GM21390 (cell line): ENCODE measurements at regions not wholly inside any gene's neighbourhood (a gene's known extent, or its start where the extent isn't known, plus 50 kb on each side); places are given as distances from the start of the nearest gene placed in this dataset.
"Not testable (repeated sequence)": the region's sequence is repeated elsewhere in the genome, so short reads cannot be mapped to it uniquely, and the experiment has no call there.

Experiments
- ATAC-seq: cut with Tn5 transposase; IDR thresholded peaks from one replicate; pipeline ENCODE4 v1.9.1; 2021; ENCODE audit not compliant: unreplicated experiment

DNA sequence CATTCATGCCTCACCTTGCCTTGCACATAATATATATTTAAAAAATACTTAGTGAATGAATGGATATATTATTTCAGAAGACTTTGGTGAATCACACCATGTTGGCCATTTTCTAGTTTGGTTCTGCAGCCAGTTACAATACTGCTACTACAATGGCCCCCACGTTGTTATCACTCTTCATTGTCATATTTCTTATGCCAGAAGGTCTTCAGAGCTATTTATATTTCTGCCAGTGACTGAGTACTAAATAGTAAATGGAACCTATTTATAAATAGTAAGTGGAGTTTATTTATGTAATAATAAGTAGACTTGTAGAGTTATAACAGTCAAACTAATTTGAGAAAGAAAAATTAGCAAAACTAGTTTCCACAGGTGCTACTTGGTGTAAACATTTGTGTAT, 516.6 kb upstream of the SYT4 start:
- ATAC-seq = no peak

GRCh38 chr18:43794363-43794762, 517.1 kb upstream of the SYT4 start:
- no peak for ATAC-seq

- ATAC-seq = no peak
Measured at GRCh38 chr18:43797347-43797746, 520.1 kb upstream of the SYT4 start.

DNA sequence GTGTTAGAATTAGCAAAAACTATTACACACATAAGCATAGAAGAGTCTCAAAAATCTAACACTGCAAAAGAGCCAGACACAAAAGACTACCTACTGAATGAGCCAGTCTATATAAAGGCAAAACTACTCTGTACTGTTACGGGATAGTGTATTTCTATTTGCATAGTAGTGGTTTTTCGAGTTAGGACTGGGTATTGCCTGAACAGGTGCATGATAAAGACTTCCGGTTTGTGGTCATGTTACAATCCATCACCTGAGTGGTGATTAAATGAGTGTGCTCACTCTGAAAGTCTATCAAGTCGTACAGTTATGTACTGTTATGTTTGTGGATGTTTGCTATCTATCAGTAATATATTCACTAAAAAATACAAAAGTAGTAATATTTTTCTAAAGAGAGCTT, 523.3 kb upstream of the SYT4 start:
- ATAC-seq = no peak

GRCh38 chr18:43805646-43806194, 528.4 kb upstream of the SYT4 start:
- ATAC-seq = no peak

DNA sequence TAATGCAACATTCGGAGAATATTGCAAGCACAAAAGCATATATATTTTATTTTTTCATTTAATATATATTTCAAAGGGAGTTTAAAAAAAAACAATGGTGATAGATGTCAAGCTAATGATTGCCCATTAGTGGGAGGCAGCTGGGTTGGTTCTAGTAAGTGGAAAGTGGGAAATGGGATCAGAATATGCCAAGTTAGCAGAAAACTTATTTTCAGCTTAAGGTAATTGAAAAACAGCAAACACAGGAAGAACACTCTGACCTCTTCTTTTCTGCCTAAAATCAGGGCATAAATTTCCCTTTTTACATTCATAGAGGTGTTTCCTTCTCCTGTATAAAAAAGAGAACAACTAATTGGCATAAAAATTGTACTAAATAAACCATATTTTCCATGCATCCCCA, 535.3 kb upstream of the SYT4 start:
- ATAC-seq = no peak

GRCh38 chr18:43819397-43819796, 542.1 kb upstream of the SYT4 start:
- no peak for ATAC-seq

GRCh38 chr18:43819873-43820272, 542.6 kb upstream of the SYT4 start:
- ATAC-seq = no peak

- ATAC-seq = no peak
Measured at GRCh38 chr18:43825768-43826167, 548.5 kb upstream of the SYT4 start.

GRCh38 chr18:43826215-43826614, 548.9 kb upstream of the SYT4 start:
- no peak for ATAC-seq

DNA sequence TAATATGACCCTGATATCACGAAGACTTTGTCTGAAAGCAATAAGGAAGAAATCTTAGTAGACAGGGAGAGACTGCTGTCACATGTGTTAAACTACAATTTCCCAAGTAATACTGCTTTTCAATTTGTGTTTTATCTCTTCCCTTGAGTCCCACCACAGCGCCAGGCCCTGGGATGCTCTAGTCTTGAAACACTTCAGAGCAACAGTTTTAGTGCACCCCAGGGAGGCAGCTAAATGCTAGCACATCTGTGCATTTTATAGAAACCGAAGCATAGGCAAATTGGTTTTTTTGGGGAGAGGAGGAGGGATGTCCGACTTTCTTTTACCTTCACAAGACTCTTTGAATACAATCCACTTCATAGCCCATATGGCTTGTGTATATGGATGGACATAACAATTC, 550.0 kb upstream of the SYT4 start:
- ATAC-seq = no peak

DNA sequence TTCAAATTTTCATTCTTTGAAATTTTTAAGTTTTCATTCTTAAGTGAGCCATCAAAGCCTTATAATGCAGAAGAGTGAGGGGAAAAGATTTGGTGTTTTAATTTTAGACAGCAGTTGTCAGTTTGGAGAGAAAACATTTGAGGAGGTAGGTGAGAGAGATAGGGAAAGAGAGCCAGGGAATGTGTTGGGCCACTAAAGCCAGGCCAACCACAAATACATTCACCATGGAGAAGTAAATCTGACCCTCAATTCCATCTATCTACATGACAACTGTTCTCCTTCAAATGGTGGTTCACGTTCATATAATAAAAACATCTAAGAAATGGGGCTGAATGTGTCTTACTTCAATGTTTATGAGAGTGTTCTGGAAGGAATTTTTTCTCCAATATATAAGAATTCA, 553.0 kb upstream of the SYT4 start:
- no peak for ATAC-seq

DNA sequence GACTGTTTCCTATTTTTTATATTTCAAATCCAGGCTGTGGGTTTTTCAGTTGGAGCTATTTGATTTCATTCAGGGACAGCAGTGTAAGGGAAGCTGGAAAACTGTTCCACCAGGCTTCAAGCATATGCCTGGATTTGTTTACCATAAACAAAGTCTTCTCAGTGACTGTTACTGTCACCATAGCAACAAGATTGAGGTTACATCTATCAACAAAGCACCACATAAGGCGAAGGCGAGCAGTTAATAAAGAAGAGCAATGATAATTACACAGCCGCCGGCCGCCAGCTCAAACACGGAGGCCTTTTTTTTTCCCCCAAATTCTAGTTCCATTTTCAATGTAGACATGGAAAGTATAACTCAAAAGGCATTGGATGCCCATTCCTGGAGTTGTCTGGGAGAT, 553.7 kb upstream of the SYT4 start:
- no peak for ATAC-seq

DNA sequence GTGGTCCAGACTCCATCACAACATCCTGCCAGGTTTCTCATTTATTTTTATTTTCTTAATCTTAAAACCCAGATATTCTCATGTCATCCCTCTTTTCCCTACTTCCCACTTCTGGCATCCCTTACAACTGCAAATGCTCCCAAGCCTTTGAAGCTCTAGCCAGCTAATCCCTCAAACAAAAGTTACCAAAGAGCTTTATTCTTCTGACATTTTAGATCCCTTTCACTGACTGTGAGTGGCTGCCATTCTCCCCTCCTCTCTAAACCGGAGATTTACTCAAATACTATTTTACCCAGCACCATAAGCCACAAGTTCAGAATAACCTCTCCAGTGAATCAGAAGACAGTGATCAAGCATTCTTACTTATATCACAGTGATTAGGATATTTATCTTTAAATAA, 569.0 kb upstream of the SYT4 start:
- ATAC-seq = no peak

DNA sequence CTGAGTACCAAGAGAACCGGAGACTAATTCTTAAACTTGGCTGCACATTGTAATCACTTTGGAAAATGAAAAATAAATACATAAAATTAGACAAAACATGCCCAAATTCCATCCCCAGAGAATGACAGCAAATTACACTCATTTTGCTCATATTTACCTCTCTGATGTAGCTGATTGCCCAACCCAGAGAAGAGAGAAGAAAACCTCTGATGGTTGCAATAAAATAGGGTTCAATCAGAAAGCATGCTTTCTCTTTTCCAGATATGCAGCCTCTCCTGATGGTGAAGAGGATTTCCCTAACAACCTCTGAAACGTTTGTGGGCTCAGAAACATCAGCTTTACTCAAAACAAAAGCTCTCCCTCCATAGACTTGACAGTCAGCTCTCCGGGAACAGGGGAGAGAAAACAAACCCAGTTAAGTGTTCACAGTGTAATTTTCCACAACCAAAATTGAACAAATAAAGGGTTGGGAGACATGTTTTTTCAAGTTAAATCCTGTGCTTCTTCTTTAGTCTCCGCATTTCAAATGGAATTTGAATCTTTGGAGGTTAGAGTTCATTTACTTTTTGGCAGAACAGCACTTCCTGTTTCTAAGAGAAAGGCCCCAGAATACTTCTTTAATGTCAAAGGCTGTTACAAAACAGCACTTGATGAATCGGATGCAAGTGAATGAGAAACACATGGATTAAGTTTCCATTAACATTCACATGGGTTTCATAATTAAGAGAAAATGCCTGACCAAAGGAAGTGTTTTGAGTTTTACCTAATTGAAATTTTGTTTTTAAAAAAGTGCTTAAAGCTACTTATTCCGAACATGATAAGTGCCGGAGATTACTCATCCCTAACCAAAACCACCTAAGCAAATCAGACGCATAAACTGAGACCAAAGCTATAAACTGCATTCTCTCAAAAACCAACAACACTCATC, 570.1 kb upstream of the SYT4 start:
- ATAC-seq = no peak

GRCh38 chr18:43849831-43850230, 572.5 kb upstream of the SYT4 start:
- not testable (repeated sequence) for ATAC-seq

DNA sequence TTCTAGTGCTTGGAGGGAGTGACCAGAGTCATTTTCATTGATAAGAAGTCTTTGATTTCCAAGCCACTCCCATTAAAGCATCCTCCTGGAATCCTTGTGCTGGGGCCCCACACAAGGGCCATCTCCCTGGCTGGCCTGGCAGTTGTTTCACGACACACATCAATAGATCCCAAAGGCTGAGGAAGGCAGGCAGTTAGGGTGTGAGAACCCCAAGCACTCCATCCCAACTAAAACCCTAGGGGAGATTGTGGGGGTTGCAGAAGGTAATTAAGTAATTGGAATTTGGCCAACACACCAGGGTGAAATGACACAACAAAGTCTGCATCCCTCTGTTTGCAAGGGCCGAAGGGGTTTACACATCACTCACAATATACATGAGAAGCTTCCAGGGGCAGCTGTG, 578.1 kb upstream of the SYT4 start:
- no peak for ATAC-seq

DNA sequence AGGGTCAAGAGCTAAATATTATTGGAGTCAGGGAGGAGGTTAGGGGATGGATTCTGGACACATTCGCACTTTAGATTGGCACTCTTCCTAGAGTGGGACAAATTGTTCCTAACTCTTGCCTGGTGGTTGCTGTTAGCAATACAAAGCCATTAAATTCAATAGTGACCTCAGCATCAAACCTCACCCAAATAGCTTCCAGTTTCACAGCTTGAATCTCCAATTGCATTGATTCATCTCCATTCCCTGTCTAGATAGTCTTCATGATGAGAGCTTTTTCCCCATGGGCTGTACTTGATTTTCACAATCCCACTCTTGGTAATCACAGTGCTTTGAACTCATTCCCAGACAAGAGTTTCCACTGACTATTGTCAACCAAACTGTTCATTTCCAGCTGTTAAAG, 585.9 kb upstream of the SYT4 start:
- ATAC-seq = no peak

DNA sequence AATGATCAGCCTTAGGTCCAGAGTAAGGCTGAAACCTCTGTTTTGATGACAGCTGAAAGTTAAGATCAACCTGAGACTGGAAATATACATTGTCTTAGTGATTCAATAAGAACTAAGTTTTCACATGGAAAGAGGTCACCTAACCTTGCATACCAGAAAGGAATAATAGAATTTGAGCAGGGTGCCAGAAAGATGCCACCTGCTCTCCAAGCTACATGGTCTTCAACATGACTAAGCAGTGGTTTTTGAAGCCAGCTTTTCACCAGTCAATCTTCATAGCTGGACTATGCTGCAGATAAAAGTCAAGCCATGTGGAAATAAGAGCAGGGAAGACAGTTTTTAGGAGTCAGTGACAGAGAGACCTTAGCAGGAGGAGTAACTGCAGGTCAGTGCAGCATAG, 589.4 kb upstream of the SYT4 start:
- no peak for ATAC-seq

DNA sequence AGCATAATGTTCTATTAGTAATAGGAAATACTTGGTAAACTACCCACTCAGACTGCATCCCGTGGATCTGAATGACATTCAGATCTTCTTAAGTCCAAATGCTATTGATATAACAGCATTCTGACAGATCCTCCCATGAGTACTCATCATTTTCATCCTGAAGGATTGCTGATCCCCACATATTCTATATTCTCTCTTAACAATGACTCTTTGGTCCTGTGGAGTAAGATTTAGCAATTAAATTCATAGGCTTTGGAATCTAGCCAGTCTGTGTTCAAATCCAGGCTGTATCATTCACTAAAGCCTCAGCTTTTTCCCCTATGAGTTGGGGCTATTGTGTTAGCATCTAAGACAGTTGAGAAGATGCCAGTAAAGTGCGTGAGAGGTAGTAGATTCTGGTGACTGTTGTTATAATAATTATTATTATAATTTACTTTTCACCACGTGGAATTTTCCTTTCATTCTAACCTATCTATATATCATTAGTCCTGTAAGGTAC, 591.3 kb upstream of the SYT4 start:
- no peak for ATAC-seq

- ATAC-seq = no peak
Measured at GRCh38 chr18:43869451-43870008, 592.2 kb upstream of the SYT4 start.

- ATAC-seq = no peak
Measured at GRCh38 chr18:43870626-43871025, 593.3 kb upstream of the SYT4 start.
